Astrocyte (in vitro differentiated cells and primary cell): ENCODE measurements at regions not wholly inside any gene's neighbourhood (a gene's known extent, or its start where the extent isn't known, plus 50 kb on each side); places are given as distances from the start of the nearest gene placed in this dataset.
"Not testable (repeated sequence)": the region's sequence is repeated elsewhere in the genome, so short reads cannot be mapped to it uniquely, and the experiment has no call there.

Source experiments
- EZH2 ChIP-seq: IDR thresholded peaks from 2 replicates; pipeline ENCODE4 v1.6.1; 2012; ENCODE audit warnings: mild to moderate bottlenecking, low read length, inconsistent platforms; ENCODE audit not compliant: insufficient read depth
- TF ChIP-seq, protein P1 (sequence below): IDR thresholded peaks from 2 replicates; pipeline ENCODE4 v1.5.1; 2011; ENCODE audit warnings: low read depth, mild to moderate bottlenecking, inconsistent platforms, low read length, moderate library complexity; ENCODE audit not compliant: insufficient read depth

DNA sequence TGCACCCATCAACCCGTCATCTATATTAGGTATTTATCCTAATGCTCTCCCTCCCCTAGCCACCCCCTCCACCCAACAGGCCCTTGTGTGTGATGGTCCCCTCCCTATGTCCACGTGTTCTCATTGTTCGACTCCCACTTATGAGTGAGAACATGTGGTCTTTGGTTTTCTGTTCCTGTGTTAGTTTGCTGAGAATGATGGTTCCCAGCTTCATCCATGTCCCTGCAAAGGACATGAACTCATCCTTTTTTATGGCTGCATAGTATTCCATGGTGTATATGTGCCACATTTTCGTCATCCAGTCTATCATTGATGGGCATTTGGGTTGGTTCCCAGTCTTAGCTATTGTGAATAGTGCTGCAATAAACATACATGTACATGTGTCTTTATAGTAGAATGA, 253.4 kb downstream of the FOXD2 start:
- TF ChIP-seq EZH2, result not testable (repeated sequence)
- TF ChIP-seq, protein P1, sequence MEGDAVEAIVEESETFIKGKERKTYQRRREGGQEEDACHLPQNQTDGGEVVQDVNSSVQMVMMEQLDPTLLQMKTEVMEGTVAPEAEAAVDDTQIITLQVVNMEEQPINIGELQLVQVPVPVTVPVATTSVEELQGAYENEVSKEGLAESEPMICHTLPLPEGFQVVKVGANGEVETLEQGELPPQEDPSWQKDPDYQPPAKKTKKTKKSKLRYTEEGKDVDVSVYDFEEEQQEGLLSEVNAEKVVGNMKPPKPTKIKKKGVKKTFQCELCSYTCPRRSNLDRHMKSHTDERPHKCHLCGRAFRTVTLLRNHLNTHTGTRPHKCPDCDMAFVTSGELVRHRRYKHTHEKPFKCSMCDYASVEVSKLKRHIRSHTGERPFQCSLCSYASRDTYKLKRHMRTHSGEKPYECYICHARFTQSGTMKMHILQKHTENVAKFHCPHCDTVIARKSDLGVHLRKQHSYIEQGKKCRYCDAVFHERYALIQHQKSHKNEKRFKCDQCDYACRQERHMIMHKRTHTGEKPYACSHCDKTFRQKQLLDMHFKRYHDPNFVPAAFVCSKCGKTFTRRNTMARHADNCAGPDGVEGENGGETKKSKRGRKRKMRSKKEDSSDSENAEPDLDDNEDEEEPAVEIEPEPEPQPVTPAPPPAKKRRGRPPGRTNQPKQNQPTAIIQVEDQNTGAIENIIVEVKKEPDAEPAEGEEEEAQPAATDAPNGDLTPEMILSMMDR, result not testable (repeated sequence)
